GM12891 (cell line): ENCODE measurements at regions not wholly inside any gene's neighbourhood (a gene's known extent, or its start where the extent isn't known, plus 50 kb on each side); places are given as distances from the start of the nearest gene placed in this dataset.

Experiments used
- PAX5 ChIP-seq: IDR thresholded peaks from 2 replicates; pipeline ENCODE4 v1.6.1; 2011; ENCODE audit warnings: low read length, moderate library complexity, mild to moderate bottlenecking; ENCODE audit not compliant: insufficient read depth, severe bottlenecking
- POLR2A ChIP-seq: IDR thresholded peaks from 2 replicates; pipeline ENCODE4 v1.6.1; 2011; ENCODE audit warnings: low read depth, low read length, control low read depth
- POLR2AphosphoS5 ChIP-seq: IDR thresholded peaks from 2 replicates; pipeline ENCODE4 v1.6.1; 2011; ENCODE audit warnings: low read depth, low read length, control low read depth
- POU2F2 ChIP-seq: IDR thresholded peaks from 2 replicates; pipeline ENCODE4 v1.6.1; 2011; ENCODE audit warnings: low read depth, mild to moderate bottlenecking, control low read depth, low read length, moderate library complexity
- SPI1 ChIP-seq: IDR thresholded peaks from 2 replicates; pipeline ENCODE4 v1.6.1; 2011; ENCODE audit warnings: low read depth, low read length, control low read depth
- TAF1 ChIP-seq: IDR thresholded peaks from 2 replicates; pipeline ENCODE4 v1.6.1; 2011; ENCODE audit warnings: low read depth, low read length, control low read depth

GRCh38 chrX:16526003-16526402 lies 124.0 kb upstream of the S100G start:
- TF ChIP-seq POLR2A (no peak), POU2F2 (no peak), POLR2AphosphoS5 (no peak), PAX5 (no peak), TAF1 (no peak), SPI1 (no peak)
